H1 (cell line): ENCODE measurements at regions not wholly inside any gene's neighbourhood (a gene's known extent, or its start where the extent isn't known, plus 50 kb on each side); places are given as distances from the start of the nearest gene placed in this dataset.

Experiments
- POU5F1 ChIP-seq: IDR thresholded peaks from 2 replicates; pipeline ENCODE4 v1.6.1; 2011; ENCODE audit warnings: low read depth, mild to moderate bottlenecking, low read length, moderate library complexity
- RBBP5 ChIP-seq: IDR thresholded peaks from 2 replicates; pipeline ENCODE4 v1.7.1; 2012; ENCODE audit warnings: low read depth, mild to moderate bottlenecking, inconsistent platforms, low read length, moderate library complexity, borderline replicate concordance

DNA sequence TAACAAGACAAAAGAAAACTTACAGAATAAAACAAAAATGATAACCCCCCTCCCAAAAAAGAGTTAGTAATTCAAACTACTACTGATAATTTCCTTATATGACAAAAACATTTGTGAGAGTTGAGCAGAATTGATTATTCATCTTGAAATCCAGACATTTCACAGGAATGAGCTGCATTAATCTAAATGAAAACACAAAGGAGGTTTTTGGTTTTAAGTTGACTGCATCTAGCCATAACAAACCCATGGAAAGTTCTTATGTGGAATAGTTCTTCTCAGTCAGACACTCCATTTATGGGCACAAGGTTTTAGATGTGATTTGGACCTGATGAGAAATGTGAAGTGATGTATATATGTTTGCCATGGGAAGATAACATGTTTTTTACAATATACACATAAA lies 95.4 kb downstream of the VCX2 start (continued):
- TF ChIP-seq RBBP5: no peak
- TF ChIP-seq POU5F1: no peak
